ENCODE measurements at regions not wholly inside any gene's neighbourhood (a gene's known extent, or its start where the extent isn't known, plus 50 kb on each side); places are given as distances from the start of the nearest gene placed in this dataset.

DNA sequence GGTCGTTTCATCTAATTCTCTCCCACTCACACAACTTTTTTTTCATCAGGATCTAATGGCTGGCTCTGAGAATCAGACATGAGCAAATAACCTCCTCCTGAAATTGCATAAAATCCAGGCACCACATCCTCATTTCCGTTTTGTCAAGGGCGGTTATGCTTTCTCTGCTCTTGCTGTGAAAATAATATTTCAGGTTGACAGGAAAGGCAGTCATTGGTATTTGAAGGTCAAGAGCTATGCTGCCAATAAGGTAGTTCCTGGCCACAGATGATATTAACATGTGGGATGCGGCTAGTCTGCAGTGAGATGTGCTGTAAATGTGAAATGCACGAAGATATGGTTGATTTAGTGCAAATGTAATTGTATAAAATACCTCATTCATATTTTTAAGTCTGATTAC is 870.2 kb upstream of the TMEM132C start:
- TF ChIP-seq, protein P1, sequence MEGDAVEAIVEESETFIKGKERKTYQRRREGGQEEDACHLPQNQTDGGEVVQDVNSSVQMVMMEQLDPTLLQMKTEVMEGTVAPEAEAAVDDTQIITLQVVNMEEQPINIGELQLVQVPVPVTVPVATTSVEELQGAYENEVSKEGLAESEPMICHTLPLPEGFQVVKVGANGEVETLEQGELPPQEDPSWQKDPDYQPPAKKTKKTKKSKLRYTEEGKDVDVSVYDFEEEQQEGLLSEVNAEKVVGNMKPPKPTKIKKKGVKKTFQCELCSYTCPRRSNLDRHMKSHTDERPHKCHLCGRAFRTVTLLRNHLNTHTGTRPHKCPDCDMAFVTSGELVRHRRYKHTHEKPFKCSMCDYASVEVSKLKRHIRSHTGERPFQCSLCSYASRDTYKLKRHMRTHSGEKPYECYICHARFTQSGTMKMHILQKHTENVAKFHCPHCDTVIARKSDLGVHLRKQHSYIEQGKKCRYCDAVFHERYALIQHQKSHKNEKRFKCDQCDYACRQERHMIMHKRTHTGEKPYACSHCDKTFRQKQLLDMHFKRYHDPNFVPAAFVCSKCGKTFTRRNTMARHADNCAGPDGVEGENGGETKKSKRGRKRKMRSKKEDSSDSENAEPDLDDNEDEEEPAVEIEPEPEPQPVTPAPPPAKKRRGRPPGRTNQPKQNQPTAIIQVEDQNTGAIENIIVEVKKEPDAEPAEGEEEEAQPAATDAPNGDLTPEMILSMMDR (IDR thresholded peaks at IDR 0.05): no peak
- TF ChIP-seq EZH2 (IDR thresholded peaks at IDR 0.05; ENCODE audit: borderline replicate concordance, insufficient read depth, low read depth, low read length, poor library complexity, severe bottlenecking): no peak

Measured in B cell (primary cell).